Right lobe of liver (tissue), 4 donors: ENCODE measurements at regions not wholly inside any gene's neighbourhood (a gene's known extent, or its start where the extent isn't known, plus 50 kb on each side); places are given as distances from the start of the nearest gene placed in this dataset.

ENCODE experiments used
- POLR2A ChIP-seq: fragments of 450-650 bp; IDR thresholded peaks from one replicate; pipeline ENCODE4 v1.6.1; 2017; ENCODE audit warnings: antibody characterized with exemption, mild to moderate bottlenecking
- TF ChIP-seq, protein P1 (sequence below), 4 donors: fragments of 200-600 bp in 3 of 4; fragments of 450-650 bp in 1 of 4; IDR thresholded peaks; one replicate each; pipeline versions ENCODE4 v1.5.1 to v1.8.0; 2016 to 2022; ENCODE audit warnings: antibody characterized with exemption in 4 of 4, mild to moderate bottlenecking in 2 of 4
- donor health status: DM: no; HTN: no; CAD: no.
- donor health status: DM: no; HTN: no; CAD: no.
- donor health status: DM: no; HTN: yes; CAD: no.

DNA sequence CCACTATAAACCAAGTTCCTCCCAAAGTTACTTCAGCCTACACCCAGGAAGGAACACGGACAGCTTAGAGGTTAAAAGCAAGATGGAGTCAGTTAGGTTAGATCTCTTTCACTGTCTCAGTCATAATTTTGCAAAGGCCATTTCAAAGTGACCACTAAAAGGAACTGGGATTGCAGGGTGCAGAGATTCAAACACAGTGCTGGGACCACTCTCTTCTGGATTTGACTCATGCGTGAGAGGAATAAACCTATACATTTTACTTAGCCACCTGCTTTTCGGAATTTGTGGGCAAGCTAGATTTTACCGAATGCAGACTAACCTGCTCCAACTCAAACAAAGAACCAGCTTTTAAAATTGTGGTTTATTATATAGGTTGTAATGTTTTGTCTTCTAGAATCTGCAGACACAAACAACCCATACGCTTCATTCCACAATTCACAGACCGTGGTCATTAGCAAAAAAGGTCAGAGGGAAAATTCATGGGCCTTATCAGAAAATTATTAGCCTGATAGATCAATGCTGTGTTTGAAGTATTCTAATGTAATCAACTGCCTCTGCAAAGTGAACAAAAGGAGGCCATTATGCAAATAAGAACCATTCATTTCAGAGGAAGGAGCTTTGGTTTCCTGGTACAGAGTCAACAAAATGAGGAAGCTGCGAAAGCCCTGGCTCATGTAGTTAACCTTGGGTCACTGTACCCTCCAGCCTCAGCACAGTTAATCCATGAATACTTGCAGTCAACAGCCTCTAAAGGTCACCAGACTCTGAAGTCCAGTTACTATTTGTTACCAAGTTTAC, 342.7 kb upstream of the KLF6 start:
- no peak for TF ChIP-seq POLR2A
- TF ChIP-seq, protein P1, sequence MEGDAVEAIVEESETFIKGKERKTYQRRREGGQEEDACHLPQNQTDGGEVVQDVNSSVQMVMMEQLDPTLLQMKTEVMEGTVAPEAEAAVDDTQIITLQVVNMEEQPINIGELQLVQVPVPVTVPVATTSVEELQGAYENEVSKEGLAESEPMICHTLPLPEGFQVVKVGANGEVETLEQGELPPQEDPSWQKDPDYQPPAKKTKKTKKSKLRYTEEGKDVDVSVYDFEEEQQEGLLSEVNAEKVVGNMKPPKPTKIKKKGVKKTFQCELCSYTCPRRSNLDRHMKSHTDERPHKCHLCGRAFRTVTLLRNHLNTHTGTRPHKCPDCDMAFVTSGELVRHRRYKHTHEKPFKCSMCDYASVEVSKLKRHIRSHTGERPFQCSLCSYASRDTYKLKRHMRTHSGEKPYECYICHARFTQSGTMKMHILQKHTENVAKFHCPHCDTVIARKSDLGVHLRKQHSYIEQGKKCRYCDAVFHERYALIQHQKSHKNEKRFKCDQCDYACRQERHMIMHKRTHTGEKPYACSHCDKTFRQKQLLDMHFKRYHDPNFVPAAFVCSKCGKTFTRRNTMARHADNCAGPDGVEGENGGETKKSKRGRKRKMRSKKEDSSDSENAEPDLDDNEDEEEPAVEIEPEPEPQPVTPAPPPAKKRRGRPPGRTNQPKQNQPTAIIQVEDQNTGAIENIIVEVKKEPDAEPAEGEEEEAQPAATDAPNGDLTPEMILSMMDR (IDR thresholded peaks at IDR 0.05), result no peak
